ENCODE measurements at regions not wholly inside any gene's neighbourhood (a gene's known extent, or its start where the extent isn't known, plus 50 kb on each side); places are given as distances from the start of the nearest gene placed in this dataset.
"Not testable (repeated sequence)": the region's sequence is repeated elsewhere in the genome, so short reads cannot be mapped to it uniquely, and the experiment has no call there.

DNA sequence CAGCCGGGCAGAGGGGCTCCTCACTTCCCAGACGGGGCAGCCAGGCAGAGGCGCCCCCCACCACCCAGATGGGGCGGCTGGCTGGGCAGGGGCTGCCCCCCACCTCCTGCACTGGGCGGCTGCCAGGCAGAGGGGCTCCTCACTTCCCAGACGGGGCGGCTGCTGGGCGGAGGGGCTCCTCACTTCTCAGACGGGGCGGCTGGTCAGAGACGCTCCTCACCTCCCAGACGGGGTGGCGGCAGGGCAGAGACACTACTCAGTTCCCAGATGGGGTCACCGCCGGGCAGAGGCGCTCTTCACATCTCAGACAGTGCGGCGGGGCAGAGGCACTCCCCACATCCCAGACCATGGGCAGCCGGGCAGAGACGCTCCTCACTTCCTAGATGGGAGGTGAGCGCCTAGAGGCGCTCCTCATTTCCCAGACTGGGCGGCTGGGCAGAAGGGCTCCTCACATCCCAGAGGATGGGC, 142.3 kb upstream of the FHIT start:
- not testable (repeated sequence) for DNase-seq; H3K27ac ChIP-seq (ENCODE audit: low read depth in 1 of 3, low read length in 2 of 3); H3K4me1 ChIP-seq (ENCODE audit: control insufficient read depth in 3 of 3, insufficient read depth in 2 of 3, low read depth in 1 of 3, low read length in 2 of 3); H3K4me3 ChIP-seq (ENCODE audit: low read depth in 1 of 3, low read length in 3 of 3); FAIRE-seq; H3K36me3 ChIP-seq (ENCODE audit: control insufficient read depth in 3 of 3, insufficient read depth in 2 of 3, low read depth in 1 of 3, low read length in 3 of 3); H3K27me3 ChIP-seq (ENCODE audit: control insufficient read depth in 3 of 3, insufficient read depth in 3 of 3, low read length in 3 of 3)
- peaks cover 0 to 19% of the 10 kb centered on the region in 2 donors for H3K9me3 ChIP-seq (ENCODE audit: control insufficient read depth in 2 of 2, insufficient read depth in 1 of 2, low read depth in 1 of 2, low read length in 1 of 2)
- WGBS, 3 donors, result 96 to 97% (median 97%) methylated on average over 17 to 23 of the region's 23 CpGs

DNA sequence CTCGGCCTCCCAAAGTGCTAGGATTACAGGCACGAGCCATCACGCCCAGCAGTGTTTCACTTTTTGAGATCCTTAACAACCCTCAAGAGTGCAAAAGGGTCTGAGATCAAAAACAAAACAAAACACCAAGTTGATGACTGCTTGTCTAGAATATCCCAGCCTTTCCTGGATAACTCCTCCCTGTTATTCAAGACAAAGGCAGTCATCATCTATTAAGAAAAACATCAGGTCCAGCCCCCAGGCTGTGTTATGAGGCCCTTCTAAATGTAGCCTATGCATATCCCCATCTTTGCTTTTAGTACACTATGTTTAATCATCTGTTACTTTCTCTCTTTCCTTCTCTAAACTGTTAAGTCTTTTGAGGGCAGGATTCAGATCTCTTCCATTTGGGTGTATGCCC, 150.1 kb upstream of the FHIT start:
- H3K9me3 ChIP-seq (ENCODE audit: control insufficient read depth in 2 of 2, insufficient read depth in 1 of 2, low read depth in 1 of 2, low read length in 1 of 2), result no peaks in the 10 kb centered on the region
- H3K36me3 ChIP-seq (ENCODE audit: control insufficient read depth in 3 of 3, insufficient read depth in 2 of 3, low read depth in 1 of 3, low read length in 3 of 3), result no peaks in the 10 kb centered on the region
- no peak overlapping the region for H3K4me3 ChIP-seq (ENCODE audit: low read depth in 1 of 3, low read length in 3 of 3)
- no peaks in the 10 kb centered on the region for H3K4me1 ChIP-seq (ENCODE audit: control insufficient read depth in 3 of 3, insufficient read depth in 2 of 3, low read depth in 1 of 3, low read length in 2 of 3)
- DNase-seq, result no peak
- 55 to 71% (median 65%) methylated on average over 3 of the region's 3 CpGs for WGBS, 3 donors
- H3K27me3 ChIP-seq (ENCODE audit: control insufficient read depth in 3 of 3, insufficient read depth in 3 of 3, low read length in 3 of 3), result no peaks in the 10 kb centered on the region
- H3K27ac ChIP-seq (ENCODE audit: low read depth in 1 of 3, low read length in 2 of 3), result no peak overlapping the region
- no peak for FAIRE-seq

DNA sequence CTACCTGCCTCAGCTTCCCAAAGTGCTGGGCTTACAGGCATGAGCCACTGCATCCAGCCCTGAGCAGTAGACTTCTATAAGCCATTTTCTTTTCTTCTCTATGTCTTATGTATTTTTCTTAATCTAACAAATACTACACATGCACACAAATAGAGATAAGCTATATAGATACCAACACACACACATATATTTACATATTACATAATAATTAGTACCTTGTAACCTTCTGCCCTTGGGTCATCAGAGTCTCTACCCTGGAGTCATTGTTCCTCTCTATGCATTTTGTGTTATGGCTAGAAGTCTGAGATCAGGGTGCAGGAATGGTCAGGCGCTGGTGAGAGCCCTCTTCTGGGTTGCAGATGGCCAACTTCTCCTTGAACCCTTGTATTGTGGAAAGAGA, 154.0 kb upstream of the PTPRG start:
- Histone ChIP-seq H3K36me3 (ENCODE audit: control insufficient read depth in 3 of 3, insufficient read depth in 2 of 3, low read depth in 1 of 3, low read length in 3 of 3) (no peaks in the 10 kb centered on the region), H3K27me3 (ENCODE audit: control insufficient read depth in 3 of 3, insufficient read depth in 3 of 3, low read length in 3 of 3) (no peaks in the 10 kb centered on the region), H3K4me1 (ENCODE audit: control insufficient read depth in 3 of 3, insufficient read depth in 2 of 3, low read depth in 1 of 3, low read length in 2 of 3) (no peaks in the 10 kb centered on the region), H3K9me3 (ENCODE audit: control insufficient read depth in 2 of 2, insufficient read depth in 1 of 2, low read depth in 1 of 2, low read length in 1 of 2) (no peaks in the 10 kb centered on the region), H3K4me3 (ENCODE audit: low read depth in 1 of 3, low read length in 3 of 3) (no peak overlapping the region), H3K27ac (ENCODE audit: low read depth in 1 of 3, low read length in 2 of 3) (no peak overlapping the region)
- DNase-seq (no peak), FAIRE-seq (no peak)
- WGBS, 3 donors, result 88 to 94% (median 90%) methylated on average over 1 of the region's 1 CpG

DNA sequence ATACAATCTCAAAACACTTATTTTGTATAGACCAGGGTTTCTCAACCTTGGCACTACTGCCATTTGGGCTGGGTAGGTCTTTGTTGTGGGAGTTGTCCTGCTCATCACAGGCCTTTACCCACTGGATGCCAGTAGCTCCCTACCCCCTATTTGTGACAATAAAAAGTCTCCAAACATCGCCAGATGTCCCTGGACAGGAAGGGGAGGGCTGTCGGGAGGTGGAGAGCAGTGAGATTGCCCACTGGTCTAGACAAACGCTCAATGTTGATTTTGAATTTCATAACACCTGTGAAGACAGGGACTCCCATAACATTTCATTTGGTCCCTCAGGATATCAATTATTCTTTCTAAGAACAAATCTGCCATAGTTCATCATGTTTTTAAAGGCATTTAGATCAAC, 151.7 kb upstream of the PTPRG start:
- H3K4me1 ChIP-seq (ENCODE audit: control insufficient read depth in 3 of 3, insufficient read depth in 2 of 3, low read depth in 1 of 3, low read length in 2 of 3), result no peaks in the 10 kb centered on the region
- no peaks in the 10 kb centered on the region for H3K36me3 ChIP-seq (ENCODE audit: control insufficient read depth in 3 of 3, insufficient read depth in 2 of 3, low read depth in 1 of 3, low read length in 3 of 3)
- 81% methylated on average over 3 of the region's 3 CpGs for WGBS, 3 donors
- no peaks in the 10 kb centered on the region for H3K9me3 ChIP-seq (ENCODE audit: control insufficient read depth in 2 of 2, insufficient read depth in 1 of 2, low read depth in 1 of 2, low read length in 1 of 2)
- no peaks in the 10 kb centered on the region for H3K27me3 ChIP-seq (ENCODE audit: control insufficient read depth in 3 of 3, insufficient read depth in 3 of 3, low read length in 3 of 3)
- FAIRE-seq (no peak), DNase-seq (no peak)
- no peak overlapping the region for H3K4me3 ChIP-seq (ENCODE audit: low read depth in 1 of 3, low read length in 3 of 3)
- H3K27ac ChIP-seq (ENCODE audit: low read depth in 1 of 3, low read length in 2 of 3), result no peak overlapping the region

DNA sequence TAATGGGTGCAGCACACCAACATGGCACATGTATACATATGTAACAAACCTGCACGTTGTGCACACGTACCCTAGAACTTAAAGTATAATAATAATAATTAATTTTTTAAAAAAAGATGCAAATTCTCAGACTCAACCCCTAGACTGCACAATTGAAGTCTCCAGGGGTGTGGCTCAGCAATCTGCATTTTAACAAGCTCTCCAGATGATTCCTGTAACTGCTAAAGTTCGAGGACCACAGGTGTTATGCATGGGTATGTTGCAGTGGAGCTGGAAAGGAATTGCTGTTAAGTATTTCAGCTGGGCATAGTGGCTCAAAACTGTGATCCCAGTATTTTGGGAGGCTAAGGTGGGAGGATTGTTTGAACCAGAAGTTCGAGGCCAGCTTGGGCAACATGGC, 151.0 kb upstream of the PTPRG start:
- H3K27me3 ChIP-seq (ENCODE audit: control insufficient read depth in 3 of 3, insufficient read depth in 3 of 3, low read length in 3 of 3); H3K4me1 ChIP-seq (ENCODE audit: control insufficient read depth in 3 of 3, insufficient read depth in 2 of 3, low read depth in 1 of 3, low read length in 2 of 3); H3K4me3 ChIP-seq (ENCODE audit: low read depth in 1 of 3, low read length in 3 of 3); FAIRE-seq; DNase-seq; H3K9me3 ChIP-seq (ENCODE audit: control insufficient read depth in 2 of 2, insufficient read depth in 1 of 2, low read depth in 1 of 2, low read length in 1 of 2); H3K27ac ChIP-seq (ENCODE audit: low read depth in 1 of 3, low read length in 2 of 3); H3K36me3 ChIP-seq (ENCODE audit: control insufficient read depth in 3 of 3, insufficient read depth in 2 of 3, low read depth in 1 of 3, low read length in 3 of 3): not testable (repeated sequence)
- 66 to 83% (median 78%) methylated on average over 4 of the region's 4 CpGs for WGBS, 3 donors

DNA sequence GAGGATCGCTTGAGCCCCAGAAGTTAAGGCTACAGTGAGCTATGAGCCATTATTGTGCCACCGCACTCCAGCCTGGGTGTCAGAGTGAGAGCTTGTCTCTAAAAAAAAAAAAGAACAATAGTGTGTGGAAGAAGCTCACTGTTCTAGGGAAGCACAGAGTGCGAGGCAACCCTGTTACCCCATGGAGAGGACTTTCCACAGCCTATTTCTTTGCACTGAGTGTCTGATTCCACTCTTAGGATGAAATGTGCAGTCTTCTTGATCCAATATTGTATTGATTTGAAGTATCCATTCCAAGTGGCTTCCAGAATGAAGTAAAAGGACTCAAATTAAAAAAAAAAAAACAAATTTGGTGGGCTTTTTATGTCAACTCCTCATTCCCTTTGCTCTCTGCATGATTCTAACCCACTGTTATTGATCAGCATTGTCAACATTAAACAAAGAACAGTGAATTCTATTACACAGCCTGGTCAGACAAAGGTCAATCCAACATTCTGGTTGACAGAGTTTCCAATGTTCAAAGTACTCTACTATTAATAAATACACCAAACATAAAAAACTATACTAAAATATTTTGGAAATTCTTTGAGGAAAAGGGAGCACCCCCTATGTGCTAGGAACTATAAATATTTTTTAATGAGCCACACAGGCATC, 150.2 kb upstream of the PTPRG start:
- H3K27ac ChIP-seq (ENCODE audit: low read depth in 1 of 3, low read length in 2 of 3), result no peak overlapping the region
- H3K4me1 ChIP-seq (ENCODE audit: control insufficient read depth in 3 of 3, insufficient read depth in 2 of 3, low read depth in 1 of 3, low read length in 2 of 3), result no peaks in the 10 kb centered on the region
- H3K9me3 ChIP-seq (ENCODE audit: control insufficient read depth in 2 of 2, insufficient read depth in 1 of 2, low read depth in 1 of 2, low read length in 1 of 2), result no peaks in the 10 kb centered on the region
- H3K4me3 ChIP-seq (ENCODE audit: low read depth in 1 of 3, low read length in 3 of 3), result no peak overlapping the region
- no peaks in the 10 kb centered on the region for H3K27me3 ChIP-seq (ENCODE audit: control insufficient read depth in 3 of 3, insufficient read depth in 3 of 3, low read length in 3 of 3)
- 88 to 91% (median 90%) methylated on average over 3 of the region's 3 CpGs for WGBS, 3 donors
- DNase-seq, result no peak
- H3K36me3 ChIP-seq (ENCODE audit: control insufficient read depth in 3 of 3, insufficient read depth in 2 of 3, low read depth in 1 of 3, low read length in 3 of 3), result no peaks in the 10 kb centered on the region
- FAIRE-seq, result no peak

DNA sequence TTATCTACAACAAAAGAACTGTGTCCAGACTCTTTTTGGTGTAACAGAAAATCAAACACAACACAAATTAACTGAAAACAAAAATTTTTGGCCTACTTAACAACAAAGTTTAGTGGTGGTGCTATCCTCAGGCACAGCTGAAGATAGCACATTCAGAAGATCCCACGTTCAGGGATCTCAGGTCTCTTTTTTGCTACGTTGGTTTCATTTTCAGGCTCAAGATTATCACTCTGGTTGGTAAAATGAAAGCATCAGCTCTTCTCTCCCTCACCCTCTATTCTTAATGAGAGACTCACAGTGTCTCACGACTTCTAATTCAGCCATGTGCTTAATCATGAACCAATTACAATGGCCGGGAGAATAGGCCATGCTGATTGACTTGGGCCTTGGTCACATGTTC, 146.9 kb upstream of the PTPRG start:
- FAIRE-seq (no peak), DNase-seq (no peak)
- no peak overlapping the region for H3K4me3 ChIP-seq (ENCODE audit: low read depth in 1 of 3, low read length in 3 of 3)
- H3K27me3 ChIP-seq (ENCODE audit: control insufficient read depth in 3 of 3, insufficient read depth in 3 of 3, low read length in 3 of 3), result no peaks in the 10 kb centered on the region
- no peak overlapping the region for H3K27ac ChIP-seq (ENCODE audit: low read depth in 1 of 3, low read length in 2 of 3)
- H3K36me3 ChIP-seq (ENCODE audit: control insufficient read depth in 3 of 3, insufficient read depth in 2 of 3, low read depth in 1 of 3, low read length in 3 of 3), result no peaks in the 10 kb centered on the region
- H3K4me1 ChIP-seq (ENCODE audit: control insufficient read depth in 3 of 3, insufficient read depth in 2 of 3, low read depth in 1 of 3, low read length in 2 of 3), result no peaks in the 10 kb centered on the region
- 54 to 71% (median 55%) methylated on average over 4 of the region's 4 CpGs for WGBS, 3 donors
- no peaks in the 10 kb centered on the region for H3K9me3 ChIP-seq (ENCODE audit: control insufficient read depth in 2 of 2, insufficient read depth in 1 of 2, low read depth in 1 of 2, low read length in 1 of 2)

DNA sequence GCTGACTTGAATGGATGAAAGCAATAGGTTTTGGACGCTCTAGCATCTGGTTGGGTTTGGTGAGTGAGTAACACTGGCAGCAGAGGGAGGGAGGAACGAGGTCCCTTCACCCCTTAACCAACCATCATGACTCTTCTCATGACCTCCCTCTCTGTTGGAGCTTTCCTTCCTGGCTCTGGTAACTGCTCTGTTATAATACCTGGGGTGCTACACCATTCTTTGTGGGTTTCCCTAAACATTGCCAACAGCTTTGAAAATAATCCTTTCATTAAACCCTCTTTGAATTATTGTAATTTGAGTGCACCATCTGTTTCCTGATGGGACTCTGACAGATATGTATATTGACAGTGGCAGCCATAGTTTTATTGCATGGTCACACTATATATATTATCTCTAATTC, 146.2 kb upstream of the PTPRG start:
- H3K4me3 ChIP-seq (ENCODE audit: low read depth in 1 of 3, low read length in 3 of 3), result no peak overlapping the region
- DNase-seq (no peak), FAIRE-seq (no peak)
- H3K9me3 ChIP-seq (ENCODE audit: control insufficient read depth in 2 of 2, insufficient read depth in 1 of 2, low read depth in 1 of 2, low read length in 1 of 2), result no peaks in the 10 kb centered on the region
- no peaks in the 10 kb centered on the region for H3K36me3 ChIP-seq (ENCODE audit: control insufficient read depth in 3 of 3, insufficient read depth in 2 of 3, low read depth in 1 of 3, low read length in 3 of 3)
- 66 to 73% (median 71%) methylated on average over 2 of the region's 2 CpGs for WGBS, 3 donors
- no peak overlapping the region for H3K27ac ChIP-seq (ENCODE audit: low read depth in 1 of 3, low read length in 2 of 3)
- H3K4me1 ChIP-seq (ENCODE audit: control insufficient read depth in 3 of 3, insufficient read depth in 2 of 3, low read depth in 1 of 3, low read length in 2 of 3), result no peaks in the 10 kb centered on the region
- no peaks in the 10 kb centered on the region for H3K27me3 ChIP-seq (ENCODE audit: control insufficient read depth in 3 of 3, insufficient read depth in 3 of 3, low read length in 3 of 3)

DNA sequence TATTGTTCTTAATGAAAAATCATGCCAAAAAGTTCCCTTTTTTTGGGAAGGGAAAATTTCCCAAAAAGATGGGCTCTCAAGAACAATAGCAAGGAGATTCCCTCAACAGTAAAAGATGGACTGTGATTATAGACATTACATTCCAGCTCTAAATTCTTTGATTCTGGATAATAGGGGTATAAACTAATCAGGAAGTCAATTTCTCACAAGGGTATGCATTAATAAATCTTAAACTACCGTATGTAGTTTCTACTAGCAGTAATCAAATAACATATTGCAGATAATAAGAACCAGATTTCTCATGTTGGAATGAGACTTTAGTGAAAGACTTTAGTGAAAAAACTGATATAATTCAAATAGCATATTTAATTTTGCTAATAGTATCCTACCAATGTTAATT, 144.8 kb upstream of the PTPRG start:
- DNase-seq (no peak), FAIRE-seq (no peak)
- Histone ChIP-seq H3K4me3 (ENCODE audit: low read depth in 1 of 3, low read length in 3 of 3) (no peak overlapping the region), H3K9me3 (ENCODE audit: control insufficient read depth in 2 of 2, insufficient read depth in 1 of 2, low read depth in 1 of 2, low read length in 1 of 2) (no peaks in the 10 kb centered on the region), H3K27me3 (ENCODE audit: control insufficient read depth in 3 of 3, insufficient read depth in 3 of 3, low read length in 3 of 3) (no peaks in the 10 kb centered on the region), H3K4me1 (ENCODE audit: control insufficient read depth in 3 of 3, insufficient read depth in 2 of 3, low read depth in 1 of 3, low read length in 2 of 3) (no peaks in the 10 kb centered on the region), H3K27ac (ENCODE audit: low read depth in 1 of 3, low read length in 2 of 3) (no peak overlapping the region), H3K36me3 (ENCODE audit: control insufficient read depth in 3 of 3, insufficient read depth in 2 of 3, low read depth in 1 of 3, low read length in 3 of 3) (no peaks in the 10 kb centered on the region)
- WGBS, 3 donors, result 78 to 91% (median 79%) methylated on average over 1 of the region's 1 CpG
